ENCODE measurements at regions not wholly inside any gene's neighbourhood (a gene's known extent, or its start where the extent isn't known, plus 50 kb on each side); places are given as distances from the start of the nearest gene placed in this dataset.
A peak's percentile ranks its signal among the peaks of the same experiment; 100 is the strongest.

GRCh38 chr3:23036728-23037127 lies 166.4 kb upstream of the UBE2E2 start:
- TF ChIP-seq CHD4 (IDR thresholded peaks at IDR 0.05; ENCODE audit: borderline replicate concordance) (no peak), FOSL2 (IDR thresholded peaks at IDR 0.05) (no peak), FOSL2 (CRISPR knock-in tag; IDR thresholded peaks at IDR 0.05) (no peak), RNF2 (IDR thresholded peaks at IDR 0.05; ENCODE audit: borderline replicate concordance, low read depth) (no peak), TP53 (CRISPR knock-in tag; IDR thresholded peaks at IDR 0.05) (no peak), GATA3 (IDR thresholded peaks at IDR 0.05; ENCODE audit: borderline replicate concordance) (no peak), NFE2L2 (conservative IDR thresholded peaks at IDR 0.05; ENCODE audit: low read length) (no peak), MAZ (IDR thresholded peaks at IDR 0.05; ENCODE audit: borderline replicate concordance, low read depth, low read length) (no peak), BHLHE40 (IDR thresholded peaks at IDR 0.05; ENCODE audit: low read depth, low read length) (no peak), KDM1A (IDR thresholded peaks at IDR 0.05; ENCODE audit: low read depth) (no peak), ZFP36 (IDR thresholded peaks at IDR 0.05; ENCODE audit: borderline replicate concordance, partially characterized antibody) (no peak)
- 9% methylated on average over 4 of the region's 4 CpGs for WGBS (ENCODE audit: missing lambda C conversion rate)
- Histone ChIP-seq H3K4me3 (no peak overlapping the region; the same call in 2 of the 3 replicates), H3K4me1 (0 out of 3 replicates have a peak, but pooled peaks cover 5% of the 10 kb centered on the region), H3K27ac (no peak overlapping the region), H3K4me2 (peak overlapping the region; percentile 73; the same call in 2 of the 3 replicates), H3K9me3 (peaks cover 4% of the 10 kb centered on the region)
- DNase-seq (ENCODE audit: low read depth in 1 of 2, low spot score in 1 of 2) = no peak
- FAIRE-seq = no peak
- ChIA-PET POLR2A (interaction anchor here (0.7 kb wide), 1 partner anchor 25 kb away, joined by 3 read pairs; no protein-coding TSS in a partner anchor), CTCF (no interaction called here)
- ATAC-seq = no peak

GRCh38 chr3:23038471-23038870 lies 164.7 kb upstream of the UBE2E2 start:
- POLR2A ChIA-PET = no interaction called here

More at GRCh38 chr3:23038471-23038870, 164.7 kb upstream of the UBE2E2 start:
- TF ChIP-seq NFE2L2 (conservative IDR thresholded peaks at IDR 0.05; ENCODE audit: low read length) (no peak), RCOR1 (IDR thresholded peaks at IDR 0.05; ENCODE audit: low read depth, low read length) (no peak), BCL3 (IDR thresholded peaks at IDR 0.05) (no peak), ZFP36 (IDR thresholded peaks at IDR 0.05; ENCODE audit: borderline replicate concordance, partially characterized antibody) (no peak), POLR2A (IDR thresholded peaks at IDR 0.05; ENCODE audit: low read length) (no peak), ZC3H11A (IDR thresholded peaks at IDR 0.05) (no peak), MYC (IDR thresholded peaks at IDR 0.05; ENCODE audit: borderline replicate concordance, low read length) (no peak), E2F6 (IDR thresholded peaks at IDR 0.05; ENCODE audit: borderline replicate concordance, low read depth) (no peak), CHD2 (IDR thresholded peaks at IDR 0.05; ENCODE audit: low read length, partially characterized antibody) (no peak), ATOH8 (CRISPR knock-in tag; IDR thresholded peaks at IDR 0.05; ENCODE audit: low read depth) (no peak), ELK1 (IDR thresholded peaks at IDR 0.05; ENCODE audit: low read depth, low read length) (no peak), ESRRA (IDR thresholded peaks at IDR 0.05; ENCODE audit: borderline replicate concordance, low read length) (no peak), EHF (CRISPR knock-in tag; IDR thresholded peaks at IDR 0.05) (no peak), USF2 (IDR thresholded peaks at IDR 0.05) (no peak), HOXB5 (CRISPR knock-in tag; IDR thresholded peaks at IDR 0.05) (no peak), GATA3 (IDR thresholded peaks at IDR 0.05; ENCODE audit: borderline replicate concordance) (no peak), CTCF (IDR thresholded peaks at IDR 0.05) (no peak), KDM5A (IDR thresholded peaks at IDR 0.05) (no peak), RARB (CRISPR knock-in tag; IDR thresholded peaks at IDR 0.05) (no peak), HMGXB4 (CRISPR knock-in tag; IDR thresholded peaks at IDR 0.05; ENCODE audit: borderline replicate concordance) (no peak)
- H3K4me3 ChIP-seq = no peak overlapping the region
- H3K4me1 ChIP-seq = 0 out of 3 replicates have a peak, but pooled peaks cover 5% of the 10 kb centered on the region
- peaks cover 4% of the 10 kb centered on the region for H3K9me3 ChIP-seq
- H3K4me2 ChIP-seq = no peak overlapping the region
- FAIRE-seq = no peak
- WGBS (ENCODE audit: missing lambda C conversion rate) = 52% methylated on average over 2 of the region's 2 CpGs
- CTCF ChIA-PET = no interaction called here
- H3K27ac ChIP-seq = no peak overlapping the region
- no peak for ATAC-seq
- no peak for DNase-seq (ENCODE audit: low read depth in 1 of 2, low spot score in 1 of 2)
